ENCODE measurements at regions not wholly inside any gene's neighbourhood (a gene's known extent, or its start where the extent isn't known, plus 50 kb on each side); places are given as distances from the start of the nearest gene placed in this dataset.
"Not testable (repeated sequence)": the region's sequence is repeated elsewhere in the genome, so short reads cannot be mapped to it uniquely, and the experiment has no call there.

GRCh38 chr10:70967591-70968587 is 79.5 kb upstream of the PCBD1 start:
- no peak for DNase-seq

DNA sequence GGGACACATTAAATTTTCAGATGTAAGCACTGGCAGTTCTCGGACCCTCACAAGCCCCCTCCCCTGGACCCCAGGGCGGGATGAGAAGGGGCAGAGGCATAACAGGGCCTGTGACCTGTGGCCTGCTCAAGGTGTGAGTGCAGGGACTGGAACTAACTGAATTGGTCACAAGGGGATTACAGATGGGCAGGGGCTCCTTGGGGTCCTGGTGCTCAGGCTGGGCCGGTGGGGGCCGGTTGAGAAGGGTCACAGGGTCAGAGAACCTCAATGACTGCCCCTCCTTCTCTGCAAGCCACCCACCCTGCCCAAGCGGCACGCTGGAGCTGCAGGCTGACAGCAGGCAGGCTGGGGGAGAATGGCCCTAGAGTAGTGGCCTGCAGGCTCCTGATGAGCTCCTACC is 80.8 kb upstream of the PCBD1 start:
- no peak for DNase-seq

GRCh38 chr10:70970830-70971229 is 82.5 kb upstream of the PCBD1 start:
- DNase-seq = no peak

- no peak for DNase-seq
Measured at GRCh38 chr10:70973275-70973674, 84.9 kb upstream of the PCBD1 start.

DNA sequence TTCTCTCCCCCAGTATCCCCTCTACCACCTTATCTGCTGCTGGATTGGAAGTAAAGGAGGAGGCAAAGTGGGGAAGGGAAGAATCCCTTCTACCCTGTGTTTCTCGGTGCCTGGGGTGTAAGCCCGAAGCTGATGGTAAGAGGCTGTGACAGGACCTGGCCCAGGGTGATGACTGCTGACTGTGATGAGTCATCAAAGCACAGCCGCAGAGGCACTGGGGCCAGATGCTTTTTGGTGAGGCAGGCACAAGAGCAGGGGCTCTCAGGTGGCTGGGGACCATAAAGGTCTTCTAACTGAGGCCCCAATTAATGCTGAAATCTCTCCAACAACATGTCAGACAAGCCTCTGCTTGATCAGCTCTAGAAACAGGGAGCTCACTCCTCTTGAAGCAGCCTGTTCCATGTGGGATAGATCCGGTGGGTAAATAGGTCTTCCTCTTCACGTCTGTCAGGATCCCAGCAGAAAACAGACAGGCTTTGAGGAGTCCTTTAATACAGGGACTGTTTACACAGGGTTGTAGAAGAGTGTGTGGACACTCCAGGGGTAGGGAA is 86.1 kb upstream of the PCBD1 start:
- DNase-seq = no peak

- no peak for DNase-seq
Measured at GRCh38 chr10:70974920-70975319, 86.6 kb upstream of the PCBD1 start.

- DNase-seq = no peak
Measured at GRCh38 chr10:70976063-70976695, 87.8 kb upstream of the PCBD1 start.

DNA sequence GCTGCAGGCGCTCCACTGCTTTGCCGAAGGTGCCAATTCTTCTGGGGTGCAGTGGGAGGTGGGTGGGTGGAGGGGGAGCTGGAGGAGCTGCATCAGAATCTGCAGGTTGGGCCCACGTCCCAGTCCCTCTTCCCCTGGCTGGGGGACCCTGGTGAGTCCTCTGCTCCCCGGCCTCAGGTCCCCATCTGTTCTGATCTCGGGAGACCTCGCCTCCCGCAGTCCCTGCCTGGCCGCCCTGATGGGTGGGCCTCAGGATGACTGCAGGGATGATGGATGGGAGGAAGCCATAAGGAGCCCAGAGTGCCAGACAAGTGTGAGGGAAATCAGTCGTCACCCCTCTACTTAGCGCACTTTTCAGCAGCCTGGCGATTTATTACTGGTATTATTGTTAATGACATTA is 89.3 kb upstream of the PCBD1 start:
- DNase-seq = no peak

DNA sequence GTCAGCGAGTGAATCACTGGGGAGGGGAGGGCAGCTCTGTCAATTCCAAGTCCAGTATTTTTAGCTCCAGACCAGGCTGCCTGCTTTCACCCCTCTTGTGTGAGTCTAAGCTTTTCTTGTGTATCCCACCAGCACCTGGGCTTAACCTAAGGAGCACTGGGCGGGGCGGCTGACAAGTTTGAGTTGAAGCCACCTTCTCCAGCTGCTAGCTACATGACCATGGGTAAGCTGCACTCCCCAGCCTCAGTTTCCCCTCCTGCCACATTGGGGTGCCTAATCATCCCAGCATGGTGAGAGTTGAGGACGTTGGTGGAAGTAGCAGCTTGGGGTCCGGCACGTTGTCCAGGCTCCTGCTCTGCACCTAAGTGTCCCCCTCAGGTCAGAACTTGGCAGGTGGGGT is 89.8 kb upstream of the PCBD1 start:
- no peak for DNase-seq

- DNase-seq = no peak
Measured at GRCh38 chr10:70978816-70979480, 90.6 kb upstream of the PCBD1 start.

DNA sequence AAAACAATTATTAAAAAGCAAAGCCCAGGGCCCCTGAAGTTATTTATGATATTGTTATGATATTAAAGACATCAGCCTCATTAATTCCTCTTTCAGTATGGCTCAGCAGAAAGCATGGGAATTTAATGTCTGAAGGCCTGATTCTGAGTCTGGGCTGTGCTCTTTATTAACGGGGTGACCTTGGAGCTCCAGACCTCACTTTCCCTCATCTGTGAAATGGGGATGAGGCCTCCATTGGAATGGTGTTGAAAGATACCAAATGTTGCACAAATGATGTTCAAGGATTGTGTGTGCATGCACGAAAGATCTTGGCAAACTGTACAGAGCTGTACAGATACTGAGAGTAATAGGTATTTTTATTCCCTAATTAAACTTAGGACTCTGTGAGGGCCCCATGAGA is 92.3 kb upstream of the PCBD1 start:
- no peak for DNase-seq

- DNase-seq = no peak
Measured at GRCh38 chr10:70981171-70981836, 92.9 kb upstream of the PCBD1 start.

DNA sequence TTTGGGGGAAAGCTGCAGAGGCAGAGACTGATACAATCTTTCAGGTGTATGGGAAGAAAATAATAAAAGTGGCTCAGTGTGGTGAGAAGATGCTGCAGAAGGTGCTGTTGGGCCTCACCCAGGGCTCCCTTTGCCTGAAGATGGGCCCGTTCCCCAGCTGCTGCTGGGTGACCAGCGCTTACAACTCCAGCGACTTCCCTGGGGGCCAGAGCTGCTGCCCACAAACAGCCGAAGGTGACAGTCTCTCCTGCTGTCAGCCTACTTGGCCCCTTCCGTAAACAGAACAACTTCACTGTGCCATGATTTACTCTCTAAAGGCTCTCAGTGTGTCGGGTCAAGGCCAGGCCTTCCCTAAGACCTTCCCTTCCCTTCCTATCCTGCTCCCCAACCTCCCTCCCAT is 93.6 kb upstream of the PCBD1 start:
- DNase-seq = no peak

GRCh38 chr10:70982443-70982842 is 94.1 kb upstream of the PCBD1 start:
- no peak for DNase-seq

DNA sequence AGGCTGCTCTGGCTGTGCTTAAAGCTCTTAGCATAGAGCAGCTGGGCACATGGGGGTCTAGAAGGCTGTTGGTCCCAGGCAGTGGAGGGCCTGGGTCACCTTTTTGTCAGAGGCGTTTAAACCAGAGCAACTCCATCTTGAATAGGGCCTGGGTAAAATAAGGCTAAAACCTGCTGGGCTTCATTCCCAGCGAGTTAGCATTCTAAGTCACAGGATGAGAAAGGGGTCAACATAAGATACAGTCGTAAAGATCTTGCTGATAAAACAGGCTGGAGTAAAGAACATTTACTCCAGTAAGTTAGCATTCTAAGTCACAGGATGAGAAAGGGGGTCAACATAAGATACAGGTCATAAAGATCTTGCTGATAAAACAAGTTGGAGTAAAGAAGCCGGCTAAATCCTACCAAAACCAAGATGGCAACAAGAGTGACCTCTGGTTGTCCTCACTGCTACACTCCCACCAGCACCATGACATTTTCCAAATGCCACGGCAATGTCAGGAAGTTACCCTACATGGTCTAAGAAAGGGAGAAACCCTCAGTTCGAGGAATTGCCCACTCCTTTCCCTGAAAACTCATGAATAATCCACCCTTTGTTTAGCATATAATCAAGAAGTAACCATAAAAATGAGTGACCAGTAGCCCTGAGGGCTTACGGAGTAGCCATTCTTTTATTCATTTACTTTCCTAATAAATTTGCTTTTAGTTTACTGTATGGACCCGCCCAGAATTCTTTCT is 96.8 kb upstream of the PCBD1 start:
- DNase-seq = no peak

GRCh38 chr10:70985824-70986622 is 97.7 kb upstream of the PCBD1 start:
- DNase-seq = no peak

GRCh38 chr10:70986623-70986950 is 98.2 kb upstream of the PCBD1 start:
- DNase-seq = no peak

GRCh38 chr10:70987396-70988130 is 99.2 kb upstream of the PCBD1 start:
- no peak for DNase-seq

DNA sequence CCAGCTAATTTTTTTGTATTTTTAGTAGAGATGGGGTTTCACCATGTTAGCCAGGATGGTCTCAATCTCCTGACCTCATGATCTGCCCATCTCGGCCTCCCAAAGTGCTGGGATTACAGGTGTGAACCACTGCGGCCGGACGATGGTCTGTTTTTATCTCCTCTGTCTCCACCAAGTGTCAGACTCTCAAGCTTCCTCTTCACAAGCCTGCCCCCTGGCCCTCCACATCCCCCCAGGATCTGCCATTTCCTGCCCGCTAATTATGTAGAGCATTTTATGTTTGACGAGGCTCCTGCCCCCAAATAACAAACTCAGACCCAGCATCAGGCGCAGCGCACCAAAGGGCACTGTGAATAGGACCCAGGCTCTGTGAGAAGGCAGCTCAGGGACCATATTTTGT is 101.8 kb upstream of the PCBD1 start:
- not testable (repeated sequence) for DNase-seq

- no peak for DNase-seq
Measured at GRCh38 chr10:70990681-70991080, 102.3 kb upstream of the PCBD1 start.
